Keratinocyte (primary cell): ENCODE measurements at regions not wholly inside any gene's neighbourhood (a gene's known extent, or its start where the extent isn't known, plus 50 kb on each side); places are given as distances from the start of the nearest gene placed in this dataset.

Source experiments
- CTCF ChIP-seq, 3 experiments: IDR thresholded peaks in 1 of 3; conservative IDR thresholded peaks in 1 of 3; optimal IDR thresholded peaks in 1 of 3; 2 replicates in 2 of 3; 3 replicates in 1 of 3; pipeline versions ENCODE3 to v1.5.1; 2011; ENCODE audit warnings: low read length in 3 of 3, mild to moderate bottlenecking in 3 of 3, moderate library complexity in 2 of 3, control low read depth in 1 of 3, inconsistent platforms in 1 of 3; ENCODE audit not compliant: insufficient read depth in 2 of 3; ENCODE audit errors: extremely low read depth in 1 of 3
- EZH2 ChIP-seq: IDR thresholded peaks from one replicate; pipeline ENCODE4 v1.6.1; 2012; ENCODE audit warnings: inconsistent platforms, mild to moderate bottlenecking, low read length, moderate library complexity

GRCh38 chr2:226383461-226383860 lies 416.2 kb downstream of the IRS1 start:
- no peak for TF ChIP-seq CTCF (optimal IDR thresholded peaks at IDR 0.05 in 1 of 3, IDR thresholded peaks at IDR 0.05 in 1 of 3, conservative IDR thresholded peaks at IDR 0.05 in 1 of 3; ENCODE audit: extremely low read depth in 1 of 3, insufficient read depth in 2 of 3, low read length in 3 of 3)
- no peak for TF ChIP-seq EZH2
